Activated CD8-positive, alpha-beta memory T cell treated with anti-CD3 and anti-CD28 coated beads for 4 hours (primary cell): ENCODE measurements at regions not wholly inside any gene's neighbourhood (a gene's known extent, or its start where the extent isn't known, plus 50 kb on each side); places are given as distances from the start of the nearest gene placed in this dataset.

Experiments used
- DNase-seq, 2 donors: peaks; one replicate each; pipeline ENCODE4 v3.0.0-alpha.2; 2020; ENCODE audit warnings: low read depth in 2 of 2

DNA sequence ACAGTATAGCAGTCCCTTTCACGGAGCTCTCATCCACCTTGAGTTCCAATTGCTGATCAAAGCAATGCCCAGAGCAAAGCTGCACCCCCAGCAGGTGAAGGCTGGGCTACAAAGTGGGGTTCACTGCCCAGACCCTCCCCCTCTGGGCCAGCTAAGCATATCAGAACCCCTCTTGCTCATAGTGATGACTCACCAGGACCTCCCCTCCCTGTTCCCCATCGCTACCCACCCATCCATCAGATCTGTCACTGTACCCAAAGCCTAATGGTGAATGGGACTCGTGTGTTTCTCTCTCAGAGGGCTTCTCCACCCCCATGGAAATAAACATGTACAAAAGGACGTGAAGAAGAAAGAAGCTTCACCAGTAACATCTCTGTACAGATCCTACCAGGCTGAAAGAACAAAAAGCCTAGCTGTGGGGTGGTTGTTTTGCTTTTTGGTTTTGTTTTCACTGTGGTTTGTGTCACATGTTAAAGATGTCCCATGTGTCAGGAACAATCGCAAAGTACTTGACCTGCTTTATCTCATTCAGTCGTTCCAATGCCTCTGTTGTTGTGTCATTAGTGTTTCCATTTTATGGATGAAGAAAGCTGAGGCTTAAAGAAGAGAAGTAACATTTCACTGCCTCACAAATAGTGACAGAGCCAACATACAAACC, 518.5 kb downstream of the CD83 start:
- DNase-seq, result no peak

DNA sequence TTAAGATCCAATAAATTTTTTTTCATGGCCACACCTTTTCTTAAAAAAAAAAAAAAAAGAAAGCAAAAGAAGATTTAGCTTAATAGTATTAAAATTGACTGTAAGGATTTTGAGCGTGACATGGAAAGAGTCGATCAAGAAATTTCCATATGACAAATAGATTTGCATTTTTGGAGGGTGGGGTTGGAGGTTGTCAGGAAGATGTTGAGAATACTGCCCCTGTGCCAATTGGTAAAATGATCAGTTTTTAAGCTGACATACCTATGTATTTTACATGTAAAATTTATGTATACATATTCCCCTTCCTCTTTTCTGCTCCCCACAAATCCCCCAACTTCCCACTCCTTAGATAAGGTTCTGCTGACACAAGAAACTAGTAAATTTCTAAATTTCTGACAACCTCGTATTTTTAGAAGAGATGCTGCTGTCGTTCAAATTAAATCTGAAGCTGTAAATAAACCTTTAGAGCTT, 520.9 kb downstream of the CD83 start:
- DNase-seq, result no peak

DNA sequence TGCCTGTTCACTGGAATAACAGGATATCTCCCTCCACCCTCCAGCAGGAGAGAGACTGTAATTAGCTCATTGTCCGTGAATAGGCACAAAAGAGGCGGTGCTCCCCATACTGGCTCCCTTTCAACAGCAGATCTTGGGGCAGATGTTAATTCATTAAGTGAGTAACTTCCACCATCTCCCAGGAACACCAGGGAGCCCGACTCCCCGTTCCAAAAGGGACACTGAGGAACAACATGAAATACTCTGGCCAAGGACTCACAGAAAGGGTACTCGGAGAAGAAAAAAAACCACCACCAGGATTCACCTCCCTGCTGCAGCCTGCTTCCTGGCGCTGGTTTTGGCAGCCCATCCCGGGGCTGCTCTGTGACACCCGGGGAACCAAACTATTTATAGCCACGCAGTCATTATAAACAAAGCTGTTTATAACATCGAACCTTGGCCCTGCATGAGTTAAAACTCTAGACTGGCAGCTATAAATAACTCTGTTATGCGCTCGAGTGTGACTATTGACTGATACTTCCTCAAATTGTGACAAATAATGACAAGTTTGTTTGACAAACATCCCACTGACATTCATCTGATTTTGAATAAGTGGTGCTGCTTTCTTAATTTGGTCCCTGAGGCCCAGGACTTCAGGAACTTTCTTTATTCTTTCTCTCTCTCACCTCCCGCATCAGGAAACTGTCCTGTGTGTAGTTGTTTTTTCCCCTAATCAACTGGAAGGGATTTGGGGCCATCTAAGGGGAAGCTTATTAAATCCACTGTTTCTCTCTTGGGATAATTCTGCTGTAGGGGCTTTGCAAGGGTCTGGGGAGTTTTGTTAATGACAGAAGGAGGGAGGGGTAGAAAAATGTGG, 521.6 kb downstream of the CD83 start:
- DNase-seq, result no peak

DNA sequence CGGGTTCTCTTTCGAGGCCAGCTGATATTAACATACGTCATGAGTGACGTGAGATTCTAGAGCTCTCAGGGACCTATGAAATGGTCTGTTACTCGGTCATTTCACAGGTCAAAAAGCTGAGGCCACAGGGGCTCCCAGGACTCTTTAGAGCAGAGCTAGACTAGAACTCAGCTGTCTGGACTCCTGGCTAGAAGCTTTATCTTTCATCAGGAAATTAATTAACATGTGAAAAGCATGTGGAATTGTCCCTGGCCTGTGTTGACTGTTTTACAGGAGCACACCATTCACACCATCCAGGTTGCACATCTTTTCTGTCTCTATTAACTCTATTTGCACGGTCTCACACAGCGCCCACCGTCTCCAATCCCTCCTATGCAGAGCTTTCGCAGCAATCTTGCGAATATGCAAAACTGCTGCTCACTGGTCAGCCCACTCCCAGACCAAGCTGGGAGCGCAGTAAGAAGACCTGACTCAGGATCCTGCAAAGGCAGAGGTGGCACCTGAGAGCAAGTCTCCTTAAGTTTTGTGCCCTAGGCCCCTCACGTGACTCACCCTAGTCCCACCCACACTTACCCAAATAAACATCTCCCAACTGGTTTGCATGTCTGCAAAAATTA, 522.5 kb downstream of the CD83 start:
- DNase-seq, result no peak

DNA sequence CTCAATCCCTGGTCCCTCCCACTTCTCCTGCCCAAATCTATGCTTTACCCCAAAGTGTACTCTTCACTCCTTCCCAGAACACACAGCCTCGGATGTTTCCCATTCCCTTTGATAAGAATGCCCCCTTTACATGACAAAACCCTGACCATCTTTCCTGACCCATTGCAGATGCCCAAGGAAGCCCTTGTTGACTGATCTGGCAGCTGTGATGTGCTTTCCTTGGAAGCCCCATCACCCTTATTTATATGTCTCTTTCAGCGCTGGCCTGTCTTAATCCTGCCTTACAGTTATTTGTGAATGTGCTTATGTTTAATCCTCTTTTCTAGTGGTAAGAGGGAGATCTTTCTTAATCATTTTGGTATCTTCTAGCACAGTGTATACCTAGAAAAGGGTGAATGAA, 523.1 kb downstream of the CD83 start:
- DNase-seq, result no peak

DNA sequence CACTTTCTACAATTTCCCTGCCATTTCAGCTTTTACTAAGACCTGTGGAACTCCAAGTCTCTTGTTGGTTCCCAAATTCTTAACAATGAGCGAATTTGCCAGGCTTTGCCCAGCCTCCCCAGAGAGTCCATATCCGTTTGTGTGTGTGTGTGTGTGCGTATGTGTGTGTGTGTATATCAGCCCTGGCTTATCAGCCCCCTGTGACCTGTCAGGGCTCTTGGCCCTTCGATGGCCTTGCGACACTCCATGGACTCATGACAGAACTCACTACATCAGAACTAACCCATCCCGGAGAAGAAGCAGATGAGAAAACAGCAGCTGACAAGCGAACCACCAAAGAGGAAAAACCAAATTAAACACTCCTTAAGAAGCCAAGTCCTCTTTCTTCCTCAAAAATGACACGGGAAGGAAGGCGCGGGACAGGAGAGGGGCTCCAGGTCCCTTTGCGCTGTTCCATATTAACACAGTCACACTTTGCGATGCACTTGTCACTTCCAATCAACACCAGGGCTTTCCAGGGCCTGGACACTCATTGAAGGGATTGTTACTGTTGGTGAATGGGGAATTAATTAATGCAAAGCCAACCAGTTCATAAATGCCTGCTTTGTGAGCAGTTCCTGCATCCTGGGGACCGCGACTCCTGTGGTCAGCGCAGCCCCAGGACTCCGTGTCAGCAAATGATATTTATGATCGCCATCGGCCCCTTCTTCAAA, 524.0 kb downstream of the CD83 start:
- no peak for DNase-seq

DNA sequence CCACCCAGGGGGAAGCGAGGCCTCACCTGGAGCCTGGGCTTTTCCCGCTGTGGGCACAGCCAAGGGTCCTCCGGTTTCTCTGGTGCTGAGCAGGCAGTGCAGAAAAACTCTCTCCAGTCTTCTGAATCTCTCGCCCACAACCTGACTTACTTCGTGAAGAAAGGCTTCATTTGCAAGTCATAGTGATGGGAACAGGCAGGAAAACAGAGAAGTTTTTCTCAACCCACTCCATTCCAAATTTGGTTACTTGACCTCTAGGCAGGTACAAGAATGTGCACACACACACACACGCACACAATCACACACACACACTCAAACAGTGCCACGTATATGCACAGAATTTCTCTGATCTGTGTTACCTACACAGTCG, 524.5 kb downstream of the CD83 start:
- DNase-seq, result no peak

DNA sequence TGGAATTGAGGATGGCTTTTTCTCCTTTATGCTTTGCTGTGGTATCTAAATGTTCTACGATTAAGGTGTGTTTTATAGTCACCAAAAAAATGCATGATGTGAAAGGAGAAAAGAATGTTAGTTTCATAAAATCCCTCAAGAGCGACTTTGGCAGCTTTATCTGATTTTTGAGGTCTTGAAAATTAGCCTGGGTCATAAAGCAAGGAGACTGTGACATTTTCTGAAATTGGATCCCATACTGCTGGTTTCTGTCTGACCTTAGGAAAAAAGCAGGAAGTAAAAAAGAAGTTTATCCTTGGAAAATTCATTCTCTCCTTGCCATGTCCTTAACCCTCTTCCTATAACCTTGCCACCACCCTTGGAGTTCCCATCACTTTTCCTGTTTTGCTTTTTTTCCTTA, 525.3 kb downstream of the CD83 start:
- no peak for DNase-seq

DNA sequence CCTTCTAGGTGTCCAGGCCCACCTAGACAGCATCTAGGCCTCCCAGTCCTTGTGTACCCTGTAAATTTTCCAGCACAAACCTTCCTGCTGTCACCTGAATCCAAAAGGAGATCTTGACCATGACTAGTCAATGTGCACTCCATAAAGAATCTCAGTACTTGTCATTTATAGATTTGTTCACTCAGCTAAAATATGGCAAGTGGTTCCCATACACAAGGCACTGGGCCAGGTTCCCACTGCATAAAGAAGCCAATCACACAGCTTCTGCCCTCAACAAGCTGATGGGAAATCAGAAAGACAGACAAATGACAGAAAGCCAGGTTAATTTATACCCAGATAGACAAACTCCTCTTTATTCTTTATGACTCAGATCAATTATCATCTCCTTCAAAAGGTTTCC, 526.8 kb downstream of the CD83 start:
- DNase-seq, result no peak

DNA sequence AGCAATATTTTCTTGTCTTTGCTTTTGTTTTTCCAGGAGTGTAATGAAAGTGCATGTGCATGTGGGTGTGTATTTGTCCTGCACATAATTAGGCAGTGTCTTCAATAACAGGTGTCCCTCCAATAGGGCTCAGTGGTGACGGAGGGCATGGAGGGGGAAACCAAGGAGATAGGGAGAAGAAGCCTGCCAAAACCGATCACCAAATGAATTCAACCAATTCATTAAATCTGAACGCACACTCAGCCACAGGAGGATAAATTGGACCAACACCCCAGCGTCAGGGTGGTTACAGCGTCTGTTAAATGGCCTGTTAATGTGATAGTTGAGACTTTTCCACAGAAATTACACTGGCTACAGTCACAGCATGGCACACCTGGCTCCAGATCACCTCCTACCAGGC, 527.6 kb downstream of the CD83 start:
- no peak for DNase-seq

DNA sequence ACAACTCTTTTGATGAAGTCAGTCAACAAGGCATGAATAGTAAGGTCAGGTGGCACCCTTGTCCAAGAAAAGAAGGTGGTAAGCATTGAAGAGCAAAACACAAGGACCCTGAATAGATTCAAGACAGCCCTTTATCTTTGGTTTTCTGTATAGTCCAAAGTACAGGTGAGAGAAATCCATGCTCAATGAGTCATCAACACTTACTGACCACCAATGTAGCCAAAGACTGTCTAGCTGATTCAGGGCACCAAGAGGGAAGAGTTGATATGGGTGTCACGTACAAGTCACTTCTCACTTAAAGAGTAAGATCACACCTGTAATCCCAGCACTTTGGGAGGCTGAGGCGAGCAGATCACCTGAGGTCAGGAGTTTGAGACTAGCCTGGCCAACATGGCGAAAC, 528.3 kb downstream of the CD83 start:
- DNase-seq, result no peak

DNA sequence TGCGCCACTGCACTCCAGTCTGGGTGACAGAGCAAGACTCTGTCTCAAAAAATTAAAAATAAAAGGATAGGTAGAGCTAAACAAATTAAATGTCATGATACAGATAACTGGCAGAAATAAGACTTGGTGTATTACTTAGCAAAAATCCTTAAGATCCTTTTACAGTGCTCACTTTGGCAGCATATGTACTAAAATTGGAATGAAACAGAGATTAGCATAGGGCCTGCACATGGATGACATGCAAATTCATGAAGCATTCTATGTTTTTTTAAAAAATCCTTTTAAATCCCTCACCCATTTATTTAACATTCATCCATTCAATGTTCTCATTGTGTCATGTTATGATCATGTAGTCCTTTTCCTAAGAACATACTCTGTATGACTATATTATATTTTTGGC, 528.8 kb downstream of the CD83 start:
- DNase-seq, result no peak

DNA sequence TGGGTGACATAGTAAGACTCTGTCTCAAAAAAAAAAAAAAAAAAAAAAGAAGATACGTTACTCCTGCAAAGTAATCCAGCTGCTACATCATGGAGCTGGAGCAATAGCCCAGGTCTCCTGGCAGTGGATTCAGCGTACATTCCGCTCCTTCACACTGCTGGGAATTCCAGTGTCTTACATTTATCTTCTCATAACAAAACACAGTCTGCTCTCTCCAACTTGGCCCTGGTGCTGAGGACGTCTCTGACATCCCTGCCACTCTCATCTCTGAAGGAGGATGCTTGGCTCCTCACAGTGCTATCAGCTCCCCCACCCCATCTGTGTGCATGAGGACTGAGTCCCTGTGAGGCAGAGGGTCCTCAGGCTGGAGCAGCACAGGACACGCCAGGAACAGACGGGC, 529.8 kb downstream of the CD83 start:
- DNase-seq, result no peak

DNA sequence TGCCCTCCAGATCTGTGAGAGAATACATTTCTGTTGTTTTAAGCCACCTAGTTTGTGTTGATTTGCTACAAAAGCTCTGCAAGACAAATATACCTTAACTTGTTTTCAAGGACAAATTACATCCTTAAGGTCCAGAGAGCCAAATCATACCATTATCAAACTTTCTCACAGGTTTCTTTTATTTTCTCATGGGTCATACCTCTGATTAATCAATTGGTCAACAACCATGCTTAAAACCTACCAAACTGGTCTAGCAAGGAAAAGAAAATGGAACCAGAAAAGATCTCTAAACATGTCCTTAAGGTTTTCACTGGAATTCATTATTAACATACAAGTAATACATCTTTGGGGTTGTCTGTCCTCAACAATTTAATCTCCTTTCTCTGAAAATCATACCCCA, 535.0 kb downstream of the CD83 start:
- DNase-seq, result no peak

DNA sequence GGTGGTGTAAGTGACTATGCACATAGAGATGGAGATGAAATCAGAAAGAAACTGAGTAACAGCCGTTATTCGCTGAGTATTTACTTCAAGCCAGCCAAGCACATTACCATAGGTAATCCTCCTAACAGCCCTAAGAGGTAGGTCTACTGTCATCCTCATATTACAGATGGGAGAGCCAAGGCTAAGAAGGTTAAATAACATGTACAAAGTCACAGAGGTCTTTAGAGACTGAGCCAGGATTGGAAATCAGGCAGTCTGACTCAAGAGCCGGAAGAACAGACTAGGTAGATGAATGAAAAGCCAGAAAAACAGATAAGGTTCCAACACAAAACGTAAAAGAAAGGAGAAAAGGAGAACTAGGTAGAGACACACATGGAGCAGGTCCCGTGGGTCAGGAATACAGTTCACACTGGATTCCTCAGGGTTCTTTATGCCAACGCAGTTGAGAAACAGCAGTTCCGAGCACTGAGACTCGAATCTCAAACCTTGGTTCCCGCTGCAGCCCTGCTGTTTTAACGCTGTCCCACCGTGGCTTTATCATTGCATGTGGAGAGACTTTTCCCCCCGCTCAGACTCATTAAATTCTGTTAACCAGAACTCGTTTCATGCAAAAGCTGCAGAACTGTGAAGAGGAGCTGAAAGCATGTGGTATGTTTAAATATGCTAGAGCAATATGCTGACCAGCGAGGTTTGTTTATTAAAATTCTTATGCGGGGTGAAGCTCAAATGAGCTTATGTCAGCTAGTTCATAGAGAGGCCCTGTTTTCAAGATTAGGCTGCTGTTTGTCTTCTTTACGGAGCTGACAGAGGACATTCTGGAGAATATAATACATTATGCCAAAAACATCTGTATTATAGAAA, 537.9 kb downstream of the CD83 start:
- no peak for DNase-seq

DNA sequence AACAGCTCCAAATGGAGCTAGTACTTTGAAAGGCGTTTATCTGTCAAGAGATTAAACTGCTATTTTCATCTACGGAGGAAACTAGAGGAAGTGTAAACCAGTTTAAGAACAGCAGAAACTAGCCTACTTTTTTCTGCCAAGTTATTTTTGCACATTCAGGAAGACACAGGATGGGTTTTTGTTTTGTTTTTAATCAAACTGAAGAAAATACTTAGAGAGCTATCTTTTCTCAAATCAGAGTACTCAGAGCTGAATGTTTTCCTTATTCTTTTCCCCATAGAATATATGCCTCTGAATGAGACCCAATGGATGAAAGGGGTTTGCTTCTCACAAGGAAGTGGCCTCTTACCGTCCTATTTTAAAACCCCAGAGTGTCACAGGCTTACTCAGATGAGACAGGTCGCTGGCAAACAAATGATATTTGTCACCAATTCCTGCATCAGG, 538.5 kb downstream of the CD83 start:
- DNase-seq, result no peak

DNA sequence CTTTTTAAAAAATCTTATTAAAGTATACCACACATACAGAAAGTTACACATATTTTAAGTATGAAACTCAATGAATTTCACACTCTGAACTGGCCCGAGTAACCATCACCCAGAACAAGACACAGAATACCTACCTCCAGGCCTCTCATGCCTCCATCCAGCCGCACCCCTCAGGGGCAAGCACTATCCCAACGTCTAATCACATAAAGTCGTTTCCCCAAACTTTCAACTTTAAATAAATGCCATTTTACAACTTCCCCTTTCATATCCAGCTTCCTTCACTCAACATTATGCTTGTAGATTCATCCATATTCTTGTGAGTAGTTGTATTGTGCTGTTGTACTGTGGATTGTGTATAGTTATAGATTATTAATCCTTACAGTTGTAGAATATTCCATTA, 539.1 kb downstream of the CD83 start:
- DNase-seq, result no peak

DNA sequence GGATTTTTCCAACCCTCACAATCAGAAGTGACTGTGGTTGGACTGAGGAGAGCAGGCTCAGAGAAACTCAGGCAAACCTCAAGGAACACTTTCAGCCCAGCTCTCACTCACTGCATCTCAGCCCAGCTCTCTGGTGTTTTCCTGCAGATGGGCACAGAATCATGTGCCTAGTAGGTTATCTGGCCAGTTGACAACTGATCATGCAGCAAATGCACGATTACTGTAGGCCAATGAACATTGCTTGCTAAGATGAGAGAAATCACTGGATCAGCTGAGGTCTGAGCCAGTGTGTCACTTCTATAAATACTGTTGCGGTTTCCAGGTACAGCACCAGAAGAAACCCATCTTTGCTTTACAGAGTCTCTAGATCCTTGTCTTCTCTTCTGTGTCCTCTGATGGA, 540.5 kb downstream of the CD83 start:
- no peak for DNase-seq

DNA sequence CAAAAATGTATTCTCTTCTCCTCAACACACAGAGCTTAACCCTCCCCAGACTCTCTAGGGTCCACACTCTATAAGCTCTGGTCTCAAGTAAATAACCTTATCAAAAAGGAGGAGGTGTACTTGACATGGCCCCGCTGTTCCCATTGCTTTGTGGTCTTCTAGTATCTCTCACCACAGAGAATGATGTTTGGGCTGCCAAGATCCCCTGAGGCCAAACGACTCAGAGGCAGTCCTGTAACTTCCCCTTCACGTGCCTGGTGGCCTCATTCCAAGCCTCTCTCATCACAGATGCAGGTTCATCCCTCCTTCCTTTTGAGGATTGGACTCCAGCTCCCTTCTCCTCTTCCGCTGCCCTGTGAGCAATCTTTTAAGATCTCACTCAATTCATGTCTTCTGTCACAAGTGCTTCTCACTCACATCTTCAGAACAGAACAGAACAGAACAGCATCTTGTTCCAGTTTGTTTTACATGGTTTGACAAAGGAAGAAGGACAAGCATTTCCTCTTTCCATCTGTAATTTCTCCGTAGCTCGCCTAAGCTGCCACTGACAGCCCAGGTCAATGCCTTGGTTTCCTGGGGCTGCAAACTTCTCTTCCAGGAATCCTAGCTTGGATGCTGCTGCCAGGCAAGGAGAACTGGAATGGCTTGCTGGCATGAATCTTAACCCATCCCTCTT, 541.5 kb downstream of the CD83 start:
- no peak for DNase-seq

DNA sequence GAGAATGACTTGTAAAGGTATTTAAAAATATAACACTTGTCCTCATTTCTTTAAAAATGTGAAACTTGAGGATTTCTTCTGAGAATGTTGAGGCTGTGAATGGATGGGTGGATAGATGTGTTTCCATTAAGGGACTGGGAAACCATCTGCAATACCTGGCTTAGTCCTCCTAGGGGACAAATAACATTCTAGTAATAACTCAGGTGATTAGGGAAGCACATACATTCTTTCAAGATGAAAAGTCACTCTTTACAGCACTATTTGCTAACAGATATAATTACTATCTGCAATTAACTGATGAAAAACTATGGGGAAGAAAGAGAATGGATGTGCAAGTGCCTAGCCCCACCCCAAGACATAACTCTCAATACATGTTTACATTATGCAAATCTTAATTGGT, 542.3 kb downstream of the CD83 start:
- no peak for DNase-seq
